ENCODE measurements at regions not wholly inside any gene's neighbourhood (a gene's known extent, or its start where the extent isn't known, plus 50 kb on each side); places are given as distances from the start of the nearest gene placed in this dataset.

DNA sequence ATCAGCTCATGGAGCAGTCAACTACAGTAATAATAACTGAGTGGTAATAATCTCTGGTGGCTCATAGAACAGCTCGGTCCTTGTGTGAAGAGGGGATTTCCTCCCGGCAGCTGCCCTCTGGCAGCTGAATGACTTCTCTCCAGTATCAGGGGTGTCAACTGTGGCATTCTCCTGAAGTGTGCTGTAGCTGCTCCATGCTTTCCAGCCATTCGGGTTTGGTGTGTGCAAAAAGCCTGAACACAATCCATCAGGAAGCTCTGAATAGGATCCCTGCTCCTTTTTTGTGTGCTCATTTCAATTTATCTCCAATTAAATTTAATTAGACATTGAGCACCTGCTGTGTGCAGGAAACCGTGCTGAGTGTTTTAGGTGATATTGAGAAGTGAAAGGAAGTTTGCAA is 59.8 kb upstream of the BARX1 start:
- Histone ChIP-seq H3K27ac (ENCODE audit: low read depth, low read length, severe bottlenecking) (no peak overlapping the region), H3K36me3 (ENCODE audit: control insufficient read depth, insufficient read depth, low read length) (no peaks in the 10 kb centered on the region), H3K9me3 (ENCODE audit: control insufficient read depth, low read length) (no peaks in the 10 kb centered on the region), H3K4me3 (ENCODE audit: extremely low read depth, insufficient read depth, low read length, poor library complexity, severe bottlenecking) (no peak overlapping the region), H3K4me1 (ENCODE audit: control insufficient read depth, insufficient read depth, low read length, poor library complexity, severe bottlenecking) (no peaks in the 10 kb centered on the region)
- WGBS, 2 experiments (ENCODE audit: insufficient coverage in 2 of 2), result 80 to 84% methylated on average over 2 to 4 of the region's 4 CpGs

GRCh38 chr9:94014066-94014654 is 59.0 kb upstream of the BARX1 start:
- H3K36me3 ChIP-seq (ENCODE audit: control insufficient read depth, insufficient read depth, low read length), result no peaks in the 10 kb centered on the region
- no peaks in the 10 kb centered on the region for H3K9me3 ChIP-seq (ENCODE audit: control insufficient read depth, low read length)
- no peak overlapping the region for H3K27ac ChIP-seq (ENCODE audit: low read depth, low read length, severe bottlenecking)
- H3K4me3 ChIP-seq (ENCODE audit: extremely low read depth, insufficient read depth, low read length, poor library complexity, severe bottlenecking), result no peak overlapping the region
- 14 to 17% methylated on average over 1 of the region's 1 CpG for WGBS, 2 experiments (ENCODE audit: insufficient coverage in 2 of 2)
- no peaks in the 10 kb centered on the region for H3K4me1 ChIP-seq (ENCODE audit: control insufficient read depth, insufficient read depth, low read length, poor library complexity, severe bottlenecking)

- Histone ChIP-seq H3K4me1 (ENCODE audit: control insufficient read depth, insufficient read depth, low read length, poor library complexity, severe bottlenecking) (no peaks in the 10 kb centered on the region), H3K27ac (ENCODE audit: low read depth, low read length, severe bottlenecking) (no peak overlapping the region), H3K36me3 (ENCODE audit: control insufficient read depth, insufficient read depth, low read length) (no peaks in the 10 kb centered on the region), H3K9me3 (ENCODE audit: control insufficient read depth, low read length) (no peaks in the 10 kb centered on the region), H3K4me3 (ENCODE audit: extremely low read depth, insufficient read depth, low read length, poor library complexity, severe bottlenecking) (no peak overlapping the region)
- WGBS, 2 experiments (ENCODE audit: insufficient coverage in 2 of 2), result 86 to 93% methylated on average over 3 of the region's 4 CpGs
Measured at GRCh38 chr9:94010980-94011533, 55.9 kb upstream of the BARX1 start.

GRCh38 chr9:94005272-94005901 is 50.2 kb upstream of the BARX1 start:
- Histone ChIP-seq H3K36me3 (ENCODE audit: control insufficient read depth, insufficient read depth, low read length) (no peaks in the 10 kb centered on the region), H3K4me3 (ENCODE audit: extremely low read depth, insufficient read depth, low read length, poor library complexity, severe bottlenecking) (no peak overlapping the region), H3K4me1 (ENCODE audit: control insufficient read depth, insufficient read depth, low read length, poor library complexity, severe bottlenecking) (no peaks in the 10 kb centered on the region), H3K27ac (ENCODE audit: low read depth, low read length, severe bottlenecking) (no peak overlapping the region), H3K9me3 (ENCODE audit: control insufficient read depth, low read length) (no peaks in the 10 kb centered on the region)
- 80% methylated on average over 1 of the region's 3 CpGs; no CpG with 5 or more reads in 1 of the 2 experiments for WGBS, 2 experiments (ENCODE audit: insufficient coverage in 2 of 2)

Measured in mesodermal cell (in vitro differentiated cells).